ENCODE measurements at regions not wholly inside any gene's neighbourhood (a gene's known extent, or its start where the extent isn't known, plus 50 kb on each side); places are given as distances from the start of the nearest gene placed in this dataset.

DNA sequence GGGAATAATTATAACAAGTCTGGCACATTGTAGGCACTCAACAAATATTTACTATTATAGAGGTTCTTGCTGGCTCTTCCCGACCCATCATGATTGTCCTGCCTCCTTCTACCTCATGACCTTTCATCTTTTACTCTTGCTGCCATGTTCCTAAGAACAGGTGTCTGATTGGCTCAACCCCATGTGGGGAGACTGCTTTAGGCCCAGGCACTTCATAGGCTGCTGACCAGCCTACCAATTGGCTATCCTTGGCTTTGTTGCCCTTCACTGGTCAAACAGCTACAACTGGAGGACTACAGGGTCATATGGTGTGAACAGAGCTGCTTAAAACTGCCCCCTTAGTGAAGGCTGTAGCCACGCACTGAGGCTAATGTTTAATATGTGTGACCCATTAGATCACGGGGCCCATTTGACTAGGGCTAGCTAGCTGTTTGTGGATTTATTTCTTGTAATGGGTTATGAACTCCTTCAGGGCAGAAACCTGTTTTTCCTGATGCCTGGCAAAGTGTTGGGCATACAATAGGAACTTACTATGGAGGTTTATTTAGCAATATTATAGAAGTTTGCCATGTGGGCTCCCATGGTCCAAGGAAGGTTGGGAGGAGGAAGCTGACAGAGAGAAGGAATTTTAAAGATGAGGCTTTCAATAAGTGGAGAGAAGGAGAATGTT is 239.9 kb upstream of the TBC1D5 start:
- no peak overlapping the region for H3K4me3 ChIP-seq (ENCODE audit: low read depth, low read length)
- TF ChIP-seq, protein P1, sequence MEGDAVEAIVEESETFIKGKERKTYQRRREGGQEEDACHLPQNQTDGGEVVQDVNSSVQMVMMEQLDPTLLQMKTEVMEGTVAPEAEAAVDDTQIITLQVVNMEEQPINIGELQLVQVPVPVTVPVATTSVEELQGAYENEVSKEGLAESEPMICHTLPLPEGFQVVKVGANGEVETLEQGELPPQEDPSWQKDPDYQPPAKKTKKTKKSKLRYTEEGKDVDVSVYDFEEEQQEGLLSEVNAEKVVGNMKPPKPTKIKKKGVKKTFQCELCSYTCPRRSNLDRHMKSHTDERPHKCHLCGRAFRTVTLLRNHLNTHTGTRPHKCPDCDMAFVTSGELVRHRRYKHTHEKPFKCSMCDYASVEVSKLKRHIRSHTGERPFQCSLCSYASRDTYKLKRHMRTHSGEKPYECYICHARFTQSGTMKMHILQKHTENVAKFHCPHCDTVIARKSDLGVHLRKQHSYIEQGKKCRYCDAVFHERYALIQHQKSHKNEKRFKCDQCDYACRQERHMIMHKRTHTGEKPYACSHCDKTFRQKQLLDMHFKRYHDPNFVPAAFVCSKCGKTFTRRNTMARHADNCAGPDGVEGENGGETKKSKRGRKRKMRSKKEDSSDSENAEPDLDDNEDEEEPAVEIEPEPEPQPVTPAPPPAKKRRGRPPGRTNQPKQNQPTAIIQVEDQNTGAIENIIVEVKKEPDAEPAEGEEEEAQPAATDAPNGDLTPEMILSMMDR (IDR thresholded peaks at IDR 0.05; ENCODE audit: insufficient read depth, low read depth, low read length): no peak
- POLR2A ChIA-PET: no interaction called here
- no peaks in the 10 kb centered on the region for H3K36me3 ChIP-seq (ENCODE audit: control insufficient read depth, insufficient read depth, low read length)
- CTCF ChIA-PET: interaction anchor here (0.5 kb wide), 1 partner anchor 376 kb away, joined by 3 read pairs; no protein-coding TSS in a partner anchor
- no peak for DNase-seq (ENCODE audit: low read depth)
- no peaks in the 10 kb centered on the region for H3K27me3 ChIP-seq (ENCODE audit: control insufficient read depth, insufficient read depth, low read length)

DNA sequence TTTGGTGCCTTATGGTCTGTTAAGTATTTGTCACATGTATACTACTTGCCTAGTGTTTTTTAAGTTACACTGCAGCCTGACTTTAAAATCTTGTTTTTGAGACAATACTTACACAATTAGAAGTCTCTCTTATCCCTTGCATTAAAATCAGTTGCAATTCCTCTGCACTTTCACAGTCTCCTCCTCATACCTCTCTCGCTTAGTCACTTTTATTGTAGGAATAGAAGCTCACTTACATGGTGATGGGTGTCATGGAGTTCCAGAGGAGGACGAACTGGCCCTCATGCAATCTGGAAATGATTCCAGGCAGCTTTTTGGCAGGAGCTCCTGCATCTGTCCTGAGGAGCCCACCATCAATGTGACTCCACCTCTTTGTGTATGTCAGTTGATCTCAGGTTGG is 238.4 kb upstream of the TBC1D5 start:
- DNase-seq (ENCODE audit: low read depth): peak; percentile 16
- H3K27me3 ChIP-seq (ENCODE audit: control insufficient read depth, insufficient read depth, low read length): no peaks in the 10 kb centered on the region
- POLR2A ChIA-PET: no interaction called here
- H3K36me3 ChIP-seq (ENCODE audit: control insufficient read depth, insufficient read depth, low read length): no peaks in the 10 kb centered on the region
- TF ChIP-seq, protein P1 (IDR thresholded peaks at IDR 0.05; ENCODE audit: insufficient read depth, low read depth, low read length): no peak
- CTCF ChIA-PET: no interaction called here
- no peak overlapping the region for H3K4me3 ChIP-seq (ENCODE audit: low read depth, low read length)

DNA sequence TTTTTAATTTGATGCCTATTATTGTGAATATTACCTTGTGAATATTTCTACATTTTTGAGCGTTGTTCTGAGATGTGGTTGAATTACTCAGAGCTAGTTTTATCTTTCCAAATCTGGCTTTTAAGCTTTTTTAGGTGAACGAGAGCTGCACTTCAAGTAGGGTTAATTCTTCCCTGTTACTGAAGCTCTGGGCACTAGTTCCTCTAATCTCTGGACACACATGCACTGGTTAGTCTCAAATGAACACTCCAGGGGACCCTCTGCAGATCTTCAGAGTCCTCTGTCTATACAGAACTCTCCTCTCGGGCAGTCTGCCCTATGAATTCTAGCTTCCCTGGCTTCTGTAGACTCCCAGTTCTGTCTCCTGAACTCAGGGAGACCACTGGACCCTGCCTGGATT is 237.5 kb upstream of the TBC1D5 start:
- Histone ChIP-seq H3K27me3 (ENCODE audit: control insufficient read depth, insufficient read depth, low read length) (no peaks in the 10 kb centered on the region), H3K4me3 (ENCODE audit: low read depth, low read length) (no peak overlapping the region), H3K36me3 (ENCODE audit: control insufficient read depth, insufficient read depth, low read length) (no peaks in the 10 kb centered on the region)
- no peak for DNase-seq (ENCODE audit: low read depth)
- ChIA-PET POLR2A (no interaction called here), CTCF (interaction anchor here (0.9 to 1.8 kb wide), 2 partner anchors 86 to 316 kb away, joined by 4 to 7 read pairs; no protein-coding TSS in a partner anchor)
- TF ChIP-seq, protein P1 (IDR thresholded peaks at IDR 0.05; ENCODE audit: insufficient read depth, low read depth, low read length): no peak

DNA sequence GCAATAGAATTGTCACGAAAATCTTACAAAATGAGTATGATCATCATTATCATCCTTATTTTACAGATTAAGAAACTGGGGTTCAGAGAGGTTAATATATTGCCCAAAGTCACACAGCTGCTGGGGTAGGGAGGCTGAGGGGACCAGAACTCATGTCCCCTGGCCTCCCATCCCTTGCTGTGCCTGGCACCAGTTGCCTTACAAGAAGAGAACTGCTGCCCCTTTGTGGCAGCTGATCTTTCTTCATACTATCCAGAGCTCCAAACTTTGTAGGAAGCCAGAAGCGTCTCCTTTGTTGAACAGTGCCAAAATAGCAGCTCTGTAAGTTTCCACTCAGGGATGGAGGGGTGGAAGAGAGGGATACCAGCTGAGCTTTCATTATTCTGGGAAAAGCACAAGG is 236.8 kb upstream of the TBC1D5 start:
- Histone ChIP-seq H3K4me3 (ENCODE audit: low read depth, low read length) (no peak overlapping the region), H3K27me3 (ENCODE audit: control insufficient read depth, insufficient read depth, low read length) (no peaks in the 10 kb centered on the region), H3K36me3 (ENCODE audit: control insufficient read depth, insufficient read depth, low read length) (no peaks in the 10 kb centered on the region)
- ChIA-PET CTCF (interaction anchor here (0.6 to 1.8 kb wide), 3 partner anchors 85 to 466 kb away, joined by 3 to 7 read pairs (median 4); no protein-coding TSS in a partner anchor), POLR2A (no interaction called here)
- TF ChIP-seq, protein P1 (IDR thresholded peaks at IDR 0.05; ENCODE audit: insufficient read depth, low read depth, low read length): 0 out of 2 replicates have a peak, but pooled peaks have one; percentile 2
- no peak for DNase-seq (ENCODE audit: low read depth)

DNA sequence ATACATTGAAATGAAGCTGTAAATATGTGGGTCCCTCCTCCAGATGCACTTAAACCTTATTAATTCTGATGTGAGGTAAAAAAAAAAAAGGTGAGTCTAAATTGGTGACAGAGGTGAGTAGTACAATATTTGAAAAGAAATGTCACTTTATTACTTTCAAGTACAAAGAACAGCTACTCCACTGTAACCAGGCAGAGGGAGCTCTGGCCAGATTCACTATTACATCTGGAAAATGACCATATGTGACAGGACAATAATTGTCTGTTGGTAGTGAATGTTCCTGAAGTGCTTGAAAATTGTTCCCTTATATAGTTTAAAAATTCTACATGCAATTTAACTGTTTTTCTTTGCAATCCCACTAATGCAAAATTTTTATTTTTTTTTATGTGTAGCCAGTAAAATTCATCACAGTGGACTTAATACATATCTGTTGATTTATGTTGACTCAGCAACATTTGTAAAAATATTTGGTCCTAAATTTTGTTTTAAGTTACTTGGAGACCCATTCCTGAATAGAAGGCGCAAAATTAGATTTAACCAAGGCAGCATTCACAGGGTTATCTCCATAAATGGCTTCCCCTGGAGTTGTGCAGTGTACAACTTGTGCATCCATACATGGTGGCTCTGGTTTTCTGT is 231.9 kb upstream of the TBC1D5 start:
- ChIA-PET CTCF (interaction anchor here (0.6 kb wide), 1 partner anchor 21 kb away, joined by 3 read pairs; no protein-coding TSS in a partner anchor), POLR2A (no interaction called here)
- TF ChIP-seq, protein P1 (IDR thresholded peaks at IDR 0.05; ENCODE audit: insufficient read depth, low read depth, low read length): peak; percentile 36

More for the DNA sequence above, 231.9 kb upstream of the TBC1D5 start:
- H3K27me3 ChIP-seq (ENCODE audit: control insufficient read depth, insufficient read depth, low read length): no peaks in the 10 kb centered on the region
- DNase-seq (ENCODE audit: low read depth): no peak
- H3K4me3 ChIP-seq (ENCODE audit: low read depth, low read length): no peak overlapping the region
- H3K36me3 ChIP-seq (ENCODE audit: control insufficient read depth, insufficient read depth, low read length): no peaks in the 10 kb centered on the region

Data from BJ (cell line).